ENCODE measurements at regions not wholly inside any gene's neighbourhood (a gene's known extent, or its start where the extent isn't known, plus 50 kb on each side); places are given as distances from the start of the nearest gene placed in this dataset.
A peak's percentile ranks its signal among the peaks of the same experiment; 100 is the strongest.
"Not testable (repeated sequence)": the region's sequence is repeated elsewhere in the genome, so short reads cannot be mapped to it uniquely, and the experiment has no call there.

DNA sequence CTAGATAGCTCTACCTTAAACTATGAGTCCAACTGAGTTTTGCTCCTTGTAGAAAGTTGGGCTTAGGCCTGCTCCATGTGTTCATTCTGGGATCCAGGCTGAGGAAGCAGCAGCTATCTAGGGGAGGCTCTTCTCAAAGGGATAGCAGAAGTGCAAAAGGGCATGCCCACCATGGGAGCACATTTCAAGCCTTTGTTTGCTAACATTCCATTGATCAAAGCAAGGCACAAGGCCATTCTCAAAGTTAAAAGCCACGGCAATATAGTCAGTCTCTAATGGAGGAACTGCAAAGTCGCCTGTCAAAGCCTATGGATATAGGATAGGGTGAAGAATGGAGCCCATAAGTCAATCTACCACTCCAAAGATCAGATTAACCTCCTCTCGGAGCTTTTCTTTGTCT, 488.1 kb upstream of the ARX start:
- DNase-seq: no peak
- Histone ChIP-seq H3K27ac (ENCODE audit: insufficient read depth in 1 of 2, low read depth in 1 of 2, low read length in 2 of 2, poor library complexity in 1 of 2, severe bottlenecking in 2 of 2) (no peak overlapping the region), H3K27me3 (replicated peaks in 2 of 5; ENCODE audit: control insufficient read depth in 4 of 5, insufficient read depth in 5 of 5, low read length in 4 of 5) (no peaks in the 10 kb centered on the region), H3K4me3 (ENCODE audit: control insufficient read depth in 1 of 7, extremely low read depth in 1 of 7, insufficient read depth in 4 of 7, low read depth in 2 of 7, low read length in 6 of 7) (no peak overlapping the region), H3K36me3 (ENCODE audit: control insufficient read depth in 4 of 4, insufficient read depth in 4 of 4, low read length in 3 of 4) (no peaks in the 10 kb centered on the region), H3K4me1 (ENCODE audit: control extremely low read depth in 1 of 4, control insufficient read depth in 4 of 4, insufficient read depth in 4 of 4, low read length in 3 of 4) (no peaks in the 10 kb centered on the region), H3K9me3 (ENCODE audit: control extremely low read depth in 1 of 5, control insufficient read depth in 4 of 5, insufficient read depth in 2 of 5, low read depth in 1 of 5, low read length in 4 of 5) (no peaks in the 10 kb centered on the region)
- WGBS (ENCODE audit: insufficient coverage): no CpG with 5 or more reads among the region's 3 CpGs
- POLR2A ChIA-PET: no interaction called here
- CTCF ChIA-PET: no interaction called here

DNA sequence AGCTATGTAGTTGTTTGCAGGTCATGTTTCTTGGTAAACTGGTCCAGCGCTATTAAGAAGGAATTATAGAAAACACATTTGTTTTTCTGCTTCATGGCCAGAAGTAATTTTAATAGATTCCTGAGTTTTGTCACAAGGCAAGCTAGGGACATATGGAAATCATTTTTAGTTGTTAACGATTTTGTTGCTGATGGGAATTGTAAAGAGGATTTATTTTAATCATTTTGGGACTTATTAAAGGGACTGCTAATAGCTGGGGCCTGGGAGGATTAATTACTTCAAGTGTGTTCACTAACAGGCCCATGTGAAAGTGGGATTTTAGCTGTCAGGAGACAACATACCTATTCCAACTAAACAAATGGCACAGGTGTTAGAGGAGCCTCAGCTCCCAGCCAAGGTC, 492.0 kb upstream of the ARX start:
- Histone ChIP-seq H3K9me3 (ENCODE audit: control extremely low read depth in 1 of 5, control insufficient read depth in 4 of 5, insufficient read depth in 2 of 5, low read depth in 1 of 5, low read length in 4 of 5) (no peaks in the 10 kb centered on the region), H3K27me3 (replicated peaks in 2 of 5; ENCODE audit: control insufficient read depth in 4 of 5, insufficient read depth in 5 of 5, low read length in 4 of 5) (no peaks in the 10 kb centered on the region), H3K27ac (ENCODE audit: insufficient read depth in 1 of 2, low read depth in 1 of 2, low read length in 2 of 2, poor library complexity in 1 of 2, severe bottlenecking in 2 of 2) (no peak overlapping the region), H3K4me1 (ENCODE audit: control extremely low read depth in 1 of 4, control insufficient read depth in 4 of 4, insufficient read depth in 4 of 4, low read length in 3 of 4) (no peaks in the 10 kb centered on the region), H3K36me3 (ENCODE audit: control insufficient read depth in 4 of 4, insufficient read depth in 4 of 4, low read length in 3 of 4) (no peaks in the 10 kb centered on the region), H3K4me3 (ENCODE audit: control insufficient read depth in 1 of 7, extremely low read depth in 1 of 7, insufficient read depth in 4 of 7, low read depth in 2 of 7, low read length in 6 of 7) (no peak overlapping the region)
- 60% methylated on average over 1 of the region's 2 CpGs for WGBS (ENCODE audit: insufficient coverage)
- DNase-seq: no peak
- POLR2A ChIA-PET: no interaction called here
- CTCF ChIA-PET: no interaction called here

DNA sequence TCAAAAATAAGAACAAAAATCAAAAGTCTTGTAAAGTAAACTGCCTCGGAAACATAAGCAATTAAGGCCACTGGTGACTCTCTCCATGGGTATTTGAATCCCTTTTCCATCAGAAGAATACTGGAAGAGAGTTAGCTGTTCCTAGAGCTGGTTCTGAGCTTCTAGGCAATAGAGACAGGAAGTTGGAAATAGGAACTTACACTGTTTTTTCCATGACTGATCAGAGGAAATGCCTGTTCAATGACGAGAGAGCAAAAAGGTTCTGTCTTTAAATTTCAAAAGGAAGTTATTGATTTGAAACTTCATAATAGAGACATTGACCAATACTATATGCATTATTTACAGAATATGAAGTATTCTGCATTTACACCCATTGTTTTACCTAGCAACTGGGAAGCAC, 503.5 kb upstream of the ARX start:
- H3K4me3 ChIP-seq (ENCODE audit: control insufficient read depth in 1 of 7, extremely low read depth in 1 of 7, insufficient read depth in 4 of 7, low read depth in 2 of 7, low read length in 6 of 7): no peak overlapping the region
- WGBS (ENCODE audit: insufficient coverage): 100% methylated on average over 1 of the region's 2 CpGs
- H3K36me3 ChIP-seq (ENCODE audit: control insufficient read depth in 4 of 4, insufficient read depth in 4 of 4, low read length in 3 of 4): no peaks in the 10 kb centered on the region
- POLR2A ChIA-PET: no interaction called here
- no peak for DNase-seq
- no peaks in the 10 kb centered on the region for H3K27me3 ChIP-seq (replicated peaks in 2 of 5; ENCODE audit: control insufficient read depth in 4 of 5, insufficient read depth in 5 of 5, low read length in 4 of 5)
- no peaks in the 10 kb centered on the region for H3K9me3 ChIP-seq (ENCODE audit: control extremely low read depth in 1 of 5, control insufficient read depth in 4 of 5, insufficient read depth in 2 of 5, low read depth in 1 of 5, low read length in 4 of 5)
- CTCF ChIA-PET: no interaction called here
- no peaks in the 10 kb centered on the region for H3K4me1 ChIP-seq (ENCODE audit: control extremely low read depth in 1 of 4, control insufficient read depth in 4 of 4, insufficient read depth in 4 of 4, low read length in 3 of 4)
- H3K27ac ChIP-seq (ENCODE audit: insufficient read depth in 1 of 2, low read depth in 1 of 2, low read length in 2 of 2, poor library complexity in 1 of 2, severe bottlenecking in 2 of 2): no peak overlapping the region

DNA sequence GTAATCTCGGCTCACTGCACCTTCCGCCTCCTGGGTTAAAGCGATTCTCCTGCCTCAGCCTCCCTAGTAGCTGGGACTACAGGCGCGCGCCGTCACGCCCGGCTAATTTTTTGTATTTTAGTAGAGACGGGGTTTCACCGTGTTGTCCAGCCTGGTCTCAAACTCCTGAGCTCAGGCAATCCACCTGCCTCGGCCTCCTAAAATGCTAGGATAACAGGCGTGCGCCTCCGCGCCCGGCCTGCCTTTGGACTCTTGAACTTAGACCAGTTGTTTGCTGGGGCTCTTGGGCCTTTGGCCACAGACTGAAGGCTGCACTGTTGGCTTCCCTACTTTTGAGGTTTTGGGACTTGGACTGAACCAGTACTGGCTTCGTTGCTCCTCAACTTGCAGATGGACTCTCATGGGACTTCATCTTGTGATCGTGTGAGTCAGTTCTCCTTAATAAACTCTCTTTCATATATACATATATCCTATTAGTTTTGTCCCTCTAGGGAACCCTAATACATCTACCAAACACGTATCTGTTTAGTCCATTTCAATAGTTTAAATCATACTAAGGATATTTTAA, 506.8 kb upstream of the ARX start:
- not testable (repeated sequence) for H3K36me3 ChIP-seq (ENCODE audit: control insufficient read depth in 4 of 4, insufficient read depth in 4 of 4, low read length in 3 of 4); H3K27me3 ChIP-seq (replicated peaks in 2 of 5; ENCODE audit: control insufficient read depth in 4 of 5, insufficient read depth in 5 of 5, low read length in 4 of 5); H3K9me3 ChIP-seq (ENCODE audit: control extremely low read depth in 1 of 5, control insufficient read depth in 4 of 5, insufficient read depth in 2 of 5, low read depth in 1 of 5, low read length in 4 of 5)

DNA sequence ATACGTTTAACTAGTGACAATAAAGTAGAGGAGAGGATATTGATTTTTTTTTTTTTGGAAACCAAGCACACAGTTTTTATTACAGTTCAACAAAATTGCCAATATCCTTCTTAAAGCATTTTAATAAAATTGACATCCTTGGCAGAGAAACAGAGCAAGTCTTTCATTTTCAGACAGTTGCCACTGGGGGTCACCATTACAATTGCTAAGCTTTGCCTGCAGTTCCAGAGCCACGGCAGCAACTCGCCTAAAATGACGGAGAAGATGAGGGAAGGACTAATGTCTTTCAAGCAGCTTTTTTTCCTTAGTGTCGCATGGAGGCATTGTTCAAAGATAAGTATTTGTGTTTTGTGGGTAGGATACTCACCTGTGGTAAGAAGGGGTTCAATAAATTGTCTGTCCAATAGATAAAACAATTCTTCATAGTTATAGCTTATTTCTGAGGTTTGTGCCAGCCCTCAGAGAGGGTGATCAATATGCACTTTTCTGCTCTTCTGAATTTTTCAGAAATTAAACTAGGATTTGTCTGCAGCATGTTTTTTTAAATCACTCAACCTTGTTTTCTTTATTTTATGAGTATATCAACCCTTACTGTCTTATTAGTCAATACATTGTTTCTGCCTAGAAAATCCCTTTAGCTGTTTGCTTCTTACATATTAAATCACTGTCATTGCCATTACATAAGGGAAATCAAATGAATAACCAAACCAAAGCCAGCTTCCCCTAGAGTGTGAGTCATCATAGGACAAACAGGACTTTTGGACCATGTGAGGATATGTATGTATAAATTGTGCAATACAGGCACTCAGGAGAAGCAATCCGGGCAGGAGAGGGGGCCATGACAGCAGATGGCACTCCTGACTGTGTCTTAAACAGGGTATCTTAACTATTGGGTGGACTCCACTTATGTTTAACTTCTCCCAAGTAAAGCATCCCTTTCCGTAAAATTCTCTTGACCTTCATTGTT, 508.1 kb upstream of the ARX start:
- Histone ChIP-seq H3K27ac (ENCODE audit: insufficient read depth in 1 of 2, low read depth in 1 of 2, low read length in 2 of 2, poor library complexity in 1 of 2, severe bottlenecking in 2 of 2) (no peak overlapping the region), H3K36me3 (ENCODE audit: control insufficient read depth in 4 of 4, insufficient read depth in 4 of 4, low read length in 3 of 4) (no peaks in the 10 kb centered on the region), H3K9me3 (ENCODE audit: control extremely low read depth in 1 of 5, control insufficient read depth in 4 of 5, insufficient read depth in 2 of 5, low read depth in 1 of 5, low read length in 4 of 5) (no peaks in the 10 kb centered on the region), H3K4me1 (ENCODE audit: control extremely low read depth in 1 of 4, control insufficient read depth in 4 of 4, insufficient read depth in 4 of 4, low read length in 3 of 4) (no peaks in the 10 kb centered on the region), H3K27me3 (replicated peaks in 2 of 5; ENCODE audit: control insufficient read depth in 4 of 5, insufficient read depth in 5 of 5, low read length in 4 of 5) (no peaks in the 10 kb centered on the region), H3K4me3 (ENCODE audit: control insufficient read depth in 1 of 7, extremely low read depth in 1 of 7, insufficient read depth in 4 of 7, low read depth in 2 of 7, low read length in 6 of 7) (no peak overlapping the region)
- POLR2A ChIA-PET: no interaction called here
- WGBS (ENCODE audit: insufficient coverage): 15% methylated on average over 4 of the region's 7 CpGs
- peak in 2 of 3 donors; percentile 11 to 21 for DNase-seq
- CTCF ChIA-PET: no interaction called here

More for the DNA sequence above, 506.8 kb upstream of the ARX start:
- H3K4me3 ChIP-seq (ENCODE audit: control insufficient read depth in 1 of 7, extremely low read depth in 1 of 7, insufficient read depth in 4 of 7, low read depth in 2 of 7, low read length in 6 of 7); CTCF ChIA-PET; H3K4me1 ChIP-seq (ENCODE audit: control extremely low read depth in 1 of 4, control insufficient read depth in 4 of 4, insufficient read depth in 4 of 4, low read length in 3 of 4); POLR2A ChIA-PET; DNase-seq; H3K27ac ChIP-seq (ENCODE audit: insufficient read depth in 1 of 2, low read depth in 1 of 2, low read length in 2 of 2, poor library complexity in 1 of 2, severe bottlenecking in 2 of 2): not testable (repeated sequence)
- WGBS (ENCODE audit: insufficient coverage): 90% methylated on average over 19 of the region's 20 CpGs

DNA sequence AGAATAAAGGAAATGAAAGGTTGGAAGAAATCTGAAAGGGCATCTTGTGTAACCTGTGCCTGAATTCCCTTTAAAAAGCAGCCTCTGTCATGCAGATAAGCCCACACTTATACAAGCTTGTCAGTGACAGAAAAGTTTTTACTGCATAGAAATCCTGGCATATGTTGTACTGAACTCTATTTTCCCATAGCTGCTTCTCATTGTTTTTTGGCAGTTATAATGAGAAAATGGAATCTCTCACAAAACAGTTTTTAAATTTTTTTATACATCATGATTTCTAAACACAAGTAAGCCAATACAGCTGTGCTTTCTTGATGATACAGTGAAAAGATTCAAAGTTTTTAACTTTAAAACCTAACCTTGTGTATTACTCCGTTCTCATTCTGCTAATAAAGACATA, 511.4 kb upstream of the ARX start:
- no peak overlapping the region for H3K27ac ChIP-seq (ENCODE audit: insufficient read depth in 1 of 2, low read depth in 1 of 2, low read length in 2 of 2, poor library complexity in 1 of 2, severe bottlenecking in 2 of 2)
- POLR2A ChIA-PET: no interaction called here
- no peaks in the 10 kb centered on the region for H3K9me3 ChIP-seq (ENCODE audit: control extremely low read depth in 1 of 5, control insufficient read depth in 4 of 5, insufficient read depth in 2 of 5, low read depth in 1 of 5, low read length in 4 of 5)
- CTCF ChIA-PET: no interaction called here
- no peak for DNase-seq
- no peaks in the 10 kb centered on the region for H3K27me3 ChIP-seq (replicated peaks in 2 of 5; ENCODE audit: control insufficient read depth in 4 of 5, insufficient read depth in 5 of 5, low read length in 4 of 5)
- WGBS (ENCODE audit: insufficient coverage): no CpG with 5 or more reads among the region's 1 CpG
- no peaks in the 10 kb centered on the region for H3K36me3 ChIP-seq (ENCODE audit: control insufficient read depth in 4 of 4, insufficient read depth in 4 of 4, low read length in 3 of 4)
- H3K4me1 ChIP-seq (ENCODE audit: control extremely low read depth in 1 of 4, control insufficient read depth in 4 of 4, insufficient read depth in 4 of 4, low read length in 3 of 4): no peaks in the 10 kb centered on the region
- H3K4me3 ChIP-seq (ENCODE audit: control insufficient read depth in 1 of 7, extremely low read depth in 1 of 7, insufficient read depth in 4 of 7, low read depth in 2 of 7, low read length in 6 of 7): no peak overlapping the region

DNA sequence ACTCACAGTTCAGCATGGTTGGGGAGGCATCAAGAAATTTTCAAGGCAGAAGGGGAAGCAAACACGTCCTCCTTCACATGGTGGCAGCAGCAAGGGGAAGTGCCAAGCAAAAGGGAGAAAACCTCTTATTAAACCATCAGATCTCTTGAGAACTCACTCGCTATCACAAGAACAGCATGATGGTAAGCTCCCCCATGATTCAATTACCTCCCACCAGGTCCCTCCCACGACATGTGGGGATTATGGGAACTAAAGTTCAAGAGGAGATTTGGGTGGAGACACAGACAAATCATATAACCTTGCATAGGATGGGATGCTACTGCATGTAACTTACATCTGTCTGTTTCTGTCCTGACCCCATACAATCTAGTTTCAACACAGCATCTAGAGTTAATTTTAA, 511.8 kb upstream of the ARX start:
- Histone ChIP-seq H3K27me3 (replicated peaks in 2 of 5; ENCODE audit: control insufficient read depth in 4 of 5, insufficient read depth in 5 of 5, low read length in 4 of 5) (no peaks in the 10 kb centered on the region), H3K36me3 (ENCODE audit: control insufficient read depth in 4 of 4, insufficient read depth in 4 of 4, low read length in 3 of 4) (no peaks in the 10 kb centered on the region), H3K9me3 (ENCODE audit: control extremely low read depth in 1 of 5, control insufficient read depth in 4 of 5, insufficient read depth in 2 of 5, low read depth in 1 of 5, low read length in 4 of 5) (no peaks in the 10 kb centered on the region), H3K4me1 (ENCODE audit: control extremely low read depth in 1 of 4, control insufficient read depth in 4 of 4, insufficient read depth in 4 of 4, low read length in 3 of 4) (no peaks in the 10 kb centered on the region), H3K4me3 (ENCODE audit: control insufficient read depth in 1 of 7, extremely low read depth in 1 of 7, insufficient read depth in 4 of 7, low read depth in 2 of 7, low read length in 6 of 7) (no peak overlapping the region), H3K27ac (ENCODE audit: insufficient read depth in 1 of 2, low read depth in 1 of 2, low read length in 2 of 2, poor library complexity in 1 of 2, severe bottlenecking in 2 of 2) (no peak overlapping the region)
- CTCF ChIA-PET: no interaction called here
- WGBS (ENCODE audit: insufficient coverage): 40% methylated on average over 1 of the region's 3 CpGs
- POLR2A ChIA-PET: no interaction called here
- no peak for DNase-seq
